ENCODE measurements at regions not wholly inside any gene's neighbourhood (a gene's known extent, or its start where the extent isn't known, plus 50 kb on each side); places are given as distances from the start of the nearest gene placed in this dataset.

DNA sequence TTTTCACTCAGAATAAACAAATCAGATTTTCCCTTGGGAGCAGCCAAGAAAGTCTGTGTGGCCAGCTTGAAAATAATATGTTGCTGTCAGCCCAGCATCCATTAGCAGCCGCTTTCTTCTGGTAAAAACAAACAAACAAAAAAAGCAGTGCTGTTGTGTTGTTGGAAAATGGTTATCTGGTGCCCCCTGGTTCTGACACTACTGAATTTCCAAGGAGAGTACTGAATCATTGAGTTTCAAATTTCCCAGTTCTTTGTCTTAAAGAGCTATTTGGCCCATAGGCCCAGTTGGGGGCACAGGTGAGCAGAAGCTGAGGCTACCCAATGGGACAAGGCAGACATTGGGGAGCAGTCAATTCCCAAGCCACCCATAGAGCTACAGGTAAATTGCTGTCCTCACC lies 995.9 kb downstream of the UQCRFS1 start:
- FAIRE-seq = no peak
- no peak for DNase-seq (ENCODE audit: low spot score)

GRCh38 chr19:28213470-28214082 lies 999.4 kb downstream of the UQCRFS1 start:
- DNase-seq (ENCODE audit: low spot score) (peak; percentile 81), FAIRE-seq (peak; percentile 40)

GRCh38 chr19:28210886-28211285 lies 1002.1 kb downstream of the UQCRFS1 start:
- DNase-seq (ENCODE audit: low spot score) = no peak
- FAIRE-seq = no peak

- DNase-seq (ENCODE audit: low spot score) = peak; percentile 67
Measured at GRCh38 chr19:28208745-28209144, 1004.2 kb downstream of the UQCRFS1 start.

GRCh38 chr19:28207244-28207643 lies 1005.7 kb downstream of the UQCRFS1 start:
- FAIRE-seq = no peak
- no peak for DNase-seq (ENCODE audit: low spot score)

More at GRCh38 chr19:28208745-28209144, 1004.2 kb downstream of the UQCRFS1 start:
- FAIRE-seq = peak; percentile 91

GRCh38 chr19:28201462-28201943 lies 1011.4 kb downstream of the UQCRFS1 start:
- peak; percentile 53 for FAIRE-seq

GRCh38 chr19:28199323-28199722 lies 1013.6 kb downstream of the UQCRFS1 start:
- DNase-seq (ENCODE audit: low spot score) = no peak
- FAIRE-seq = no peak

More at GRCh38 chr19:28201462-28201943, 1011.4 kb downstream of the UQCRFS1 start:
- DNase-seq (ENCODE audit: low spot score) = no peak

DNA sequence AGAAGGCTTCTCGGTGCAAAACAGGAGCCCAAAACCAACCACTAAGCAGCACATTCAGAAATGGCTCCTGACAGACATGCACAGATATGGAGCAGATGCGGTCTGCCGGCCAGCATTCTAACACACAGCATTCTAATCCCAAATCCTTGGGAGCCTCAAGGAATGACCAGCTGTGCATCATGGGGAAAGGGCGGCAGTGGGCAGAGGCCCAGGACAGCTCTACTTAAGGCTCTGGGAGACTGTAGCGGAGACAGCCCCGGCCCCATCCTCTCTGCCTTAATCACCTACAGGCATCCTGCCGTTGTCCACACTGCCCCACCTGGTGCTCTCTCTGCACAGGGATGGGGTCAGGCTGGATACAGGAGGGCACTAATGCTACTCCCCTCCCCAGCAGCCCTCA lies 1016.0 kb downstream of the UQCRFS1 start:
- FAIRE-seq = no peak
- no peak for DNase-seq (ENCODE audit: low spot score)

GRCh38 chr19:28196101-28196500 lies 1016.9 kb downstream of the UQCRFS1 start:
- DNase-seq (ENCODE audit: low spot score) (no peak), FAIRE-seq (peak; percentile 88)

- peak; percentile 94 for FAIRE-seq
- no peak for DNase-seq (ENCODE audit: low spot score)
Measured at GRCh38 chr19:28185646-28186045, 1027.3 kb downstream of the UQCRFS1 start.

DNA sequence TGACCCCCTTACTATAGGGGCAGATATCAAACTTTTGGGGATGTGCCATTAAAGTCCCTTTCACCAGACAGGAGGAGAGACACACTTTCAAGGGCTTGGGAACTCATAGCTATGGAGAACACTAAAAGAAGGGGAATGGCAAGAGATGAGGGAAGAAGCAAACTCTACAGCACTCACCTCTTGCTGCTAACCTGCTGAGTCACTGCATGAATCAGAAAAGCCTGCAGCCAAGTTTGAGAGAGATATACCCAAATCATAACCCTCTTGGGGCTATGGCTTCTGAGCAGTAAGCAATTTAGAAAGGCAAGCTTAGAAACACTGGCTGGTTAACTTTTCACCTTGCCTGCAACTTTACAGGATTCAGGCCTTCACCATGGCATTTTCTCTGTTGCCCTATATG lies 1028.0 kb downstream of the UQCRFS1 start:
- FAIRE-seq (no peak), DNase-seq (ENCODE audit: low spot score) (peak; percentile 66)

- DNase-seq (ENCODE audit: low spot score) = no peak
Measured at GRCh38 chr19:28176193-28176592, 1036.8 kb downstream of the UQCRFS1 start.

GRCh38 chr19:28171983-28172382 lies 1041.0 kb downstream of the UQCRFS1 start:
- DNase-seq (ENCODE audit: low spot score) (peak; percentile 69), FAIRE-seq (peak; percentile 67)

More at GRCh38 chr19:28176193-28176592, 1036.8 kb downstream of the UQCRFS1 start:
- FAIRE-seq = peak; percentile 69

- DNase-seq (ENCODE audit: low spot score) = no peak
Measured at GRCh38 chr19:28170066-28170465, 1042.9 kb downstream of the UQCRFS1 start.

GRCh38 chr19:28169168-28169887 lies 1043.6 kb downstream of the UQCRFS1 start:
- FAIRE-seq = no peak
- no peak for DNase-seq (ENCODE audit: low spot score)

More at GRCh38 chr19:28170066-28170465, 1042.9 kb downstream of the UQCRFS1 start:
- no peak for FAIRE-seq

- DNase-seq (ENCODE audit: low spot score) (no peak), FAIRE-seq (no peak)
Measured at GRCh38 chr19:28168557-28168956, 1044.4 kb downstream of the UQCRFS1 start.

DNA sequence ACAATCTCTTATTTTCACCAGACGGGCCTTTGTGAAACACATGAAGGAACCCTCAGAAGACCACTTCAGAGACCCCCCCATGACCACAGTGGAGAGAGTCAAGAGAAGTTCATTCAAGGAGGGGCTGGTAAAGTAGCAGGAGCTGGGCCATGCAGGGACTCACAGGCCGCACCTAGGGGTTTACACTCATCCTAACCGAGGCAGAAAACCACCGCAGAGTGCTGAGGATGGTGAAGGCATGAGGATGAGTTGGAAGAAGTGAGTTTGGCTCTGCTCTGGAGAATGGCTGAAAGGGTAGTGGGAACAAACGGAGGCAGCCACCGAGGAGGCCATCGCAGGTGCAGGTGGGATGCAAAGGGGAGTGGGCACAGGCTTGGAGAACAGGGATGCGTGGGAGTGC lies 1046.9 kb downstream of the UQCRFS1 start:
- DNase-seq (ENCODE audit: low spot score) (no peak), FAIRE-seq (peak; percentile 77)

DNA sequence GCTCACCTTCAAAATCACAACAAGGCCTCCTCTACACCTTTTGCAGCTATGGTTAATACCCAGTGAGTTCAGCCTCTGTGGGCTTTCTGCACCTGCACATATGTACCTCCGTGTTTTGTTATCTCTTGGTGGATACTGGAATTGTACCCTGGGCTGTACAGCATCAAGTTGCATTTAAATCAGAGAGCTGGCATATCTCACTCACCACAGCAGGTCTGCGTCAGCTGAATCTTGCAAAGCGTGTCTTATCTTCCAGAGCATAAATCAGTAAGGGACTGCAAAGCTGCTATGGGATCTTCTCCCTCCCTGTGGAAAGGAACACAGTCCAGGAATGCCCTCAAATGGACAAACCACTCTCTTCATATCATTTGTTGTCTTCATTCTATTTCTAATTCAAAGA lies 1048.7 kb downstream of the UQCRFS1 start:
- FAIRE-seq (peak; percentile 65), DNase-seq (ENCODE audit: low spot score) (no peak)

- no peak for DNase-seq (ENCODE audit: low spot score)
- FAIRE-seq = no peak
Measured at GRCh38 chr19:28159065-28159464, 1053.9 kb downstream of the UQCRFS1 start.

DNA sequence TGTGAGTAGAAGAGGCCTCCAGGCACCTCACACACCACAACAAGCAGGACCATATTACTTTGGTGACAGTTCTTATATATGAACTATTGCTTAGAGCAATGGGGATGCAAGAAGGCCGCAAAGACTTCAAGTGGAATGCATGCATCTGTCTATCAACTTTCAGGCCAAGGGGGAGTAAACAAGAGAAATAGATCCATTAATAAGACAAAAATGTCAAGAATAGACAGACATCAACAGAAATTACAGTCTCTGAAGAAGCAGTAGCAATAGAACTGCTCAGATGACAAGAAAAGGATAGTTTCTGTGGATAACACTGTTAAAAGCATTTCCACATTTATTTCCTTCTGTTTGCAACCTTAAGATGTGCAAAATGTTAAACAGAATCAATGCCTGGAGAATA lies 1057.7 kb downstream of the UQCRFS1 start:
- FAIRE-seq = no peak
- DNase-seq (ENCODE audit: low spot score) = no peak

DNA sequence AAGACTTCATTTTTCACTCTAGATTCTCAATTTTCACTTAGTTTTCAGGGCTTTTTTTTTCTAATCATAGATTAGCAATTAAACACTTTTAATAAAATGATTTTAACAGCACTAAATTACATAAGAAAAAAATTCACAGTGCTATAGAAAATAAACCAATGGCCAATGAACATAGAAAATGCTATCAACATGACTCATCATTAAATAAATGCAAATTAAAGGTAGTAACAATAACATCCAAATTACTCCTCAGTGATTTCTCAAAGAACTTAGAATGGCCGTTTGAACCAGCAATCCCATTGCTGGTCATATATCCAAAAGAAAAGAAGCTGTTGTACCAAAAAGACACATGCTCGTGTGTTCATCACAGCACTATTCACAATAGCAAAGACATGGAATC lies 1058.9 kb downstream of the UQCRFS1 start:
- DNase-seq (ENCODE audit: low spot score) = no peak
- no peak for FAIRE-seq

DNA sequence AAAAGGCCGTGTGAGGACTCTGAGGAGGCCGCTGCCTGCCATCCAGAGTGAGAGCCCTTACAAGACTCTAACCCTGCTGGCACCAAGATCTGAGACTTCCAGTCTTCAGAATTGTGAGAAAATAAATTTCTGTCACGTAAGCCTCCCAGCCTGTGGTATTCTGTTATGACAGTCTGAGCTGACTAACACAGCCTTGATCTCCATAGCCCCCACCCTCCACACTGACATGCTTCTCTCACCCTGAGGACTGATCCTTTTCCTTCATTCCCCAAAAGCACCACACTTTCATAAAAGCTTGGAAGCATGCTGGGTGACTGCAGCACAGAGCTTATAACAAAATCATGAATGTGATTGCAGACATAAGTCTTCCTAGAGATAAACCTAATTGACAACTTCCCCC lies 1059.8 kb downstream of the UQCRFS1 start:
- DNase-seq (ENCODE audit: low spot score) (no peak), FAIRE-seq (peak; percentile 23)

- FAIRE-seq (no peak), DNase-seq (ENCODE audit: low spot score) (no peak)
Measured at GRCh38 chr19:28152195-28152594, 1060.8 kb downstream of the UQCRFS1 start.

Measured in urothelium cell line (cell line).